ENCODE measurements at regions not wholly inside any gene's neighbourhood (a gene's known extent, or its start where the extent isn't known, plus 50 kb on each side); places are given as distances from the start of the nearest gene placed in this dataset.

DNA sequence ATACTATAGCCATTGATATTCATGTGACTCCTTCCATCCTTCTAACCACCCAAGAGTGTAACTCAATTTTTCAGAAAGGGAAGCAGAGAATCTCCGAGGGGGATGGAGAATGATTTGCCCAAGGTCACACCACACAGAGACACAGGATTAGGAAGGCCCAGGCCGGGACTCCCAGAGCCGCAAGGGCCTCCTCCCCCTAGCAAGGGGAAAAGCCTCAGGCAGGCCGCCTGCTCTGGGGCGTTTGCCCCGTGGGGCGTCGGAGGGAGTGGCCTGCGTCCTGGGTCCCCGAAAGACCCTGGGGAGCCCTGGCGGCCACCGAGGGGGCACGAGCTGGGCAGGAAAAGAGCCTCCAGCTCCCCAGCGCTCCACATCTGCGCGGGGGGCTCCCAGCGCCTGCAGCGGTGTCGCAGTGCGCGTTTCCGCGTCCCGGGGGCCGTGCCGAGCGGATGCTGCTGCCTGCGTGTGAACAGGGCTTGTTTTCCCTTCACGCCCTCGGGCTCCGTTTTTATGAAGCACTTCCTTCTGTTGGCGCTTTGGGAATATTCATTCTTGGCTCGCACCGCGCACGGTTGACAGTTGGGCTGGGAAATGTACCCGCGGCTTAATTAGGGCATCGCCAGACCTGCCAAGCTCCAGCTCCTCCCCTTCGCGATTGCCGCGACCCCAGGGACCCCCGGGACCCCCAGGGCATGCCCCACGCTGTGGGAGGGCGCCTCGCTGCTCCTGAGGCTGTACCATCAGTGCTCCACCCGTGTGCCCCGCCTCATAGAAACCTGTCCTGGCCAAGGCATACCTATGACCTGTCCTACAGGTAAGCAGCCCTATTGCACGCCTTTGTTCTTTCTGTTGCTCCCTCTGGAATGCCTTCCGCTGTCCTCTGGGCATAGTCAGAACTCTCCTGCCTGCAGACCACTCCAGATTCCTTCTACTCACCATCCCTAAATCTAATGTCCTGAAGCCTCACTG is 158.9 kb upstream of the GLI2 start:
- no peak for DNase-seq

DNA sequence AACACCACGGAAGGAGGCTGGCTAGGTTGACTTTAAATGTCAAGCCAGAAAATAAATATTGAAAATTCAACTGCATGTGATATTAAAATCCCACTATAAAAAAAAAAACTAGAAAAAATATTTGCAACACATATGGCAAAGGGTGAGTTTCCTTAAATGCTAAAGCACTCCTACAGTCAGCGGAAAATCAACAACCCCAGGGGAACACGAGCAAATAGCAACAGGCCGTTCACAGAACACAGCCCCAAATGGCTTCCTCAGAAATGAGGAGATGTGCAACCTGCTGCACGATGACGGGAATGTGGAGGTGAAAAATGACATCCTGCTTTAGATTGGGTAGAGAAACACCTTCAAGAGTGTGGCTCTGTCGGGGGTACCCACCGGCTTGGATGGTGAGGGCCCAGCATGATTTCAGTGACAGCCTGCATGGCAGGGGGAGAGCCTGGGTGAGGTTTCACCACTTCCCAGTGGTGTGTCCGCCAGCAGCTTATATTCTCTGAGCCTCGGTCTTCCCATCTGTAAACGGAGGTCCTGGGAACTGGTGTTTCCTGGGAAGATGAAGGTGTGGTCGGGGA is 157.9 kb upstream of the GLI2 start:
- DNase-seq: no peak

DNA sequence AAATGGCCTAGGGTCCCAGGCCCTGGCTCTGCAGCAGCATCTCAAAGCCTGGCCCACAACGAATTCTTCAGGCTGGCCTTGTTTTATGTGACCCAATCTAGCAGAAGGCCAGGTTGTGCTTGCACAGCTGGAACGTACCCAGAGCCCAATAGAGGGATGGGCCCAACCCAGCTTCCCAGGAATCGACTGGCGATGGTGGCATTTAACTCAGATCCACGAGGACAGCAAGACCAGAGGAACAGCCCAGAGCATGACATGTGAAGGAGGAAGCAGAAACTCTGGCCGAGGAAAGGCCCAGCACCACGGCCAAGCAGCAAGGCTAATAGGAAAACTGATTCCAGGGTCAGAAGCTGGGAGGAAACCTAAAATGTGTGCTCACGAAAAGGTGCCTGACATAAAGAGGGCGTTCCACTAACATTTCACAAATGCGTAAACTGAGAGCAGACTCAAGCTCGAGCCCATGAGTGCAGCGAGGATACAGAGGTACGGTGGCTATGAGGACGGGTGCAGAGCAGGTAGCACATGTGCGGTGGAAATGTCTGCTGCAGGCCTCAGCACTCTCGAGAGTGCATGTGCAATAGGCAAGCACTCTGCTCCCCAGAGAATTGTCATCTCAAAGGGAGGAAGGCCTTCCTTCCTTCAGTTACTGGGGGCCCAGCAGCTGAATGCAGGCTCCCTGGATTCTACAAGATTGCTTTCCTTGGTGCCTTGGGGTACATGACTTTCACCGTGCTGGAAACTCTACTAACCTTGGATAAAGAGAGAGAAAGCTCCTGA is 156.9 kb upstream of the GLI2 start:
- no peak for DNase-seq

DNA sequence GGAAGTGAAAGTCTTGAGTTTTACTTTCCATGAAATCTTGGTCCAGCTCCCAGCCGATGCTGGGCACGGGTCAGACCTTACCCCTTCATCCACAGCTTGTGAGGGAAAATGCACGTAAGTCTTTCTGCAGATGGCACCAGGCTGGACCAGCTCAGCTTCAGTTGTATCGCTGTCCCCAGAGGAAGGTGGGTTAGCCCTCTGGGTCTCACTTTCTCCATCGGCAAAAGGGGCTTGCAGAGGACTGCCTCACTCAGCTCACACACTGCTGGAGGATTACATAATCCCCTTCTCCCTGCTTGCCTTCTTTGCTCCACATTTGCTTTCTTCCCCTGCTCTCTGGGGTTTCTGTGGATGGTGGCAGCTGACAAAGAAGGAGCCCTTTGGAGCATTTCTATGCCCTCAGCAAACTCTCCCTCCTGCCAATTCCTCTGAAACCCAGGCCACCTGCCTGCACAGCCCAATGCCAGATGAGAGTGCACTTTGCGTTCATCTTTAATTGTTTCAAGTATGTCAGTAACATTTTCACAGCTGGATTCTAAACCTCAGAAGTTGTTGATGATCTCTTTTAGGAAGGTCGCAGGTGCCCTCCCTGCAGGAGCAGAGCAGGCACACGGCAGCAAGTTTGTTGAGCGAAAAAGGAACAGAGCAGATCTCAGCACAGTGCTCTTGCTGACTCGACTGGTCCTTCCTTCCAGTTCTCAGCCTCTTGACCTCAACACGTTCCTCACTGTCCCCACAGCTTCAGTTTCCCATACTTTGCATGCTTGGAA is 155.6 kb upstream of the GLI2 start:
- no peak for DNase-seq

DNA sequence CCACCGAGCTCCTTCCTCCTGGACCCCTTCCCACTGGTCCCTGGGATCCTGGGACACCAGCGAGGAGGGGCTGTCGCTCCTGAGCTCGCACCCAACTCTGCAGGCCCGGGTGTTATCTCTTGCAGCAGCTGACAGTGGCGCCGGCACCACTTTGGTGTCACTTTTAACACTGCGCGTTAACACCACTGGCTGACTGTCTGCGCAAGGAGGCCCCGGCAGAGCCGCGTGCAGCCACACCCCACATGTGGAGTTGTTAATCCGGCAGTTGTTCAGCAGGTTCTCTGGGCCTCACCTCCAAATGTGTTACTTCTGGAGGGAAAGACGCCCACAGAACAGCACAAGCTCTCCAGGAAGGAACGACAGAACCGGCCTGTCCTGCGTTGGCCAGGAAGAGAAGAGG is 155.0 kb upstream of the GLI2 start:
- DNase-seq: no peak

DNA sequence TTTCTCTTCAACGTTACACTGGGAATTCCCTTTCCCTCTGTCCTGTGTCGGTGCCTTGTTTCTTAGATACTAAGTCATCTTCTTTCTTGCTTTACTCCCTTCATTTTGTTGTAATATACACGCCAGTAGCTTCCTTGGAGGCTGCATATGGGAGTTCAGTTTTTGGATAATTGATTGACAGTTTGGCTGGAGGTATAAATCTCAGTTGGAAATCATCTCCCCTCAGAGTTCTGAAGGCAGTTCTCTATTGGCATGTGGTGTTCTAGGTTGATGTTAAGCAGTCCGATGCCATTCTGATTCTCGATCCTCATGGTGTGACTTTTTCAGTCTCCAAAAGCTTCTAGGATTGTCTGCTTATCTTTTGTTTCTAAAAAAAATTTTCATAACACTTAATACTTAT is 152.5 kb upstream of the GLI2 start:
- DNase-seq: no peak

DNA sequence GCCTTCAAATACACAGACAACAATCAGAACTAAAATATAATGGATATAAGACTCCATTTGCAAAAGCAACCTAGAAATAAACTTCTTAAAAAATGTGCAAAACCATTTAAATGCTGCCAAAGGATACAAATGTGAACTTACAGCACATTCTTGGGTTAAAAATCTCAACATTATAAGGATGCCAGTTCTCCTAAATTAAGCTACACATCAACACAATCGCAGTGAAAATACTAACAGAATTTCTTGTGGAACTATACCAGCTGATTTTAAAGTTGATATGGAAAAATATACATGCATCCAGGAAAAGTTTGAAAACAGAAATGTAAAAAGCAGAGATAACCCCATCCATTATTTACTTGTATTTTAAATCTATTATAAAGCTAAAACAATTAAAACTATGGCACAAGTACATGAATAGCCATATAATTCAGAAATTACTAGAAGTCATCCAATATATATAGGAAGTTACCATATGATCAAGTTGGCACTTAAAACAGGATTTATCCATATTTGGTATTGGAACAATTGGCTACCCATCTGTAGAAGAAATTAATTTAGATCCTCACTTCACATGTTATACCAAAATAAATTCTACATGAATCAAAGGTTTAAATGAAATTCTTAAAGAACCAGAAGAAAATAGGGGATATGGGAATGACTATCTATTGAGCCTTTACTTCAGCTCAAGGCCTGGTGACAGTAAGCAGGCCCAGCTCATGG is 151.7 kb upstream of the GLI2 start:
- no peak for DNase-seq

DNA sequence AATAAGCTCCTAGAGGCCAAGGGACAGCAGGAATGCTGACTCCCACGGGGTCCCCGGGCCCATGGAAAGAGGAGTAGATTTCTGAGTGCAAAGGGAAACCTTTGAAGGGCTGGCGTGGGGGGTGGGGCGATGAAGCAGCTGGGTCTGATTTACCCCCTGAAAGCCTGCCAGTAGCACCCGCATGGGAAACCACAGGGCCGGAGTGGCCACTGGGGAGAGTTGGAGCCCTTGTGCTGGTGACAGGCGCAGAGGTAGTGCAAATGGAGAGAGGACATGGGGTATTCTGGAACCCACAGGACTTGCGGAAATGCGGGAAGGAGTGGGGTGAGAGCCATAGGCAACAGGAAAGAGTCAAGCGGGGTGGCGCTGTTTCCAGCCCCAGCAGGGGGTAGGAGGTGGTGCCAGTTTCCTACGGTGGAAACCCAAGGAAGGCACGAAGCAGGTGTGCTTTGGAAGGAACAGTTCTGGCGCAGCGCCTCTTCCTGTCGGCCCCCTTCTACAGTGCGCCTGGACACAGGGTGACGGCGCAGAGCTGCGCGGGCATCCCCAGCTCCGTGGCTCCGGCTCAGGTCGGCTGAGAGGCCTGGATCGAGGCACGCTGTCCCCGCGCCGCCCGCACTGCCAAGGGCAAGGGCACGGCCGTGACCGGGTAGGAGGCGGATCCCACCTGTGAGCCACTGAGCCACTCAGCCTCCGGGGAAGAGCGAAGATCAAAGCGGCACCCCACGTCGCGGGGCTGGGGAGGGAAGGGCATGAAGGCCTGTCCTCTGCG is 149.0 kb upstream of the GLI2 start:
- DNase-seq: no peak

DNA sequence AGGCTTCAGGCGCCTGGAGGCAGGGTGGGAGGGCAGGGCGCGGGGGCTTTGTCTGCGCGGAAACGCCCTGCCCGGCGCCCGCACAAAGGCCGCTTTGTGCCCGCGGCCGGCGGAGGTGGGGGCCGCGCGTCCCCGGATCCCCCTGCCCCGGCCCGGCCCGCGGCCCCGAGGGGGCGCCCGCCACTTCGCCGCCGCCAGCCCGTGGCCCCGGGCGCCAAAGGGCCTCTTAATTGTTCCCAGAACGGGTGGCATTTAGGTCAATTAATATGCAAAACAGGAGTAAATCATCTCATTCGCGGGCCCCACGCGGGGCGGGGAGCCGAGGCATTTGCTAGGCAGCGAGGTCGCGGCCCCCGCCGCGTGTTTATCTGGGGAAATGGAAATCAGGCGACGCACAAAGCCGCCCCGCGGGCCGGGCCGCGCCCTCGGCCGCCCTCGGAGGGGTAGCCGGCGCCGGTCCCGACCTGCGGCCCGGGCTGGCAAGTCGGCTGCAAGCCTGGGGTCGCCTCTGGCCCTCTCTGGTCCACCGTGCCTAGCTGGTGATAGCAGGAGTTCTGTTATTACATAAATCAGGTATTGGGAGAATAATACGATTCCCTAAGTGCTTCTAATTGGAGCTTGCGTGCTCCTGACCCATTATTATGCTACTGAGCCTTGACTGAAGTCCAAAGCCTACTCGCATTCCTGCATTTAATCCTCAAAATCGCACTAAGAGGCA is 148.2 kb upstream of the GLI2 start:
- no peak for DNase-seq

DNA sequence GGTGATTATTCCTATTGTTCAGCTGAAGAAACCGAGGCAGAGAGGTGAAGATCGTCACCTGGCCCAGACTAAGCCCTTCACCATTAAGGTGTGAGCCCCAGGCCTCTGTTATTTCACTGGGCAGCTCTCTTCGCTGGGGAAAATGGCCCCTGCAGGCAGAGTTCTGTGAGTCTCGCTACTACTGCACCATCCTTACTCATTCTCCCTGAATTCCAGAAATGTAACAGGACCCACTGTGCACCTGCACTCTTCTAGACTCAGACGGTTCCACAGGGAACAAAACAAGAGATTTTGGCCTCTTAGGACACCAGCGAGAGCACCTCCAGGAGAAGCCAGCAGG is 147.7 kb upstream of the GLI2 start:
- DNase-seq: no peak

DNA sequence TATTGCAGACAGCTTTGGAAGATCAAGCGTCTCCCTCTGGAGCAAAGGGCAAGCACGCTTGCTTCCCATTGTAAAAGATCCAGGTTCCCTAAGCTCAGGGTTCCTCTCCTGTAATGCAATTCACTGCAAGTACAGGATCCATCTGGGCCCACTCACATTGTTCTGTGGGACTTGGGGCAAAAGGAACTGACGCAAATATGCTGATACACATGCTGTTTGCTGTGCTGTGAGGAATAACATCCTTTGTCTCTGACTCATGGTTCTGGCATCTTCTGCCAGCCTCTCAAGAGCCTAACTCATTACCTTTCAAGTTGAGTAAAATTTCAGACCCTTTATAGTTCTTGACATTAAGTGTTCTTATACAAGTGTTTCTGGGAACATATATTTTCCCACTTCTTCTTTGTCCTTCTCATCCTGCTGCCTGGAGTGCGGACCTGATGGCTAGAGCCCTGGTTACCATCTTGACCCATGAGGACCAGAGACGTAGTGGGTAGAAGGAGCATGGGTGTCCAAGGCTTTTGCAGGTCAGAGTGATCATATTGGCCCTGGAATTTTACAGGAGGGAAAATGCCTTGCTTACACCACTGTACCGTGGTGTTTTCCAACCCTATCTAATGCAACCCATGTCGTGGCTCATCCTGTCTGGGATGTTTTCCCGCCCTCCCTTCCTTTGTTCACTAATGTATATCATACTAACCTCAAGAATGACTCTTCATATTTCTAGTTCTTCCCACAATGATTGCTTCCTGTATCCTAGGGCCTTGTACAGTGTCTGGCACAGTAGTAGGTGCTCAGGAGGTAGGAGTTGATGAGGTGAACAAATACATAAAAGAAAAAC is 145.7 kb upstream of the GLI2 start:
- DNase-seq: no peak

DNA sequence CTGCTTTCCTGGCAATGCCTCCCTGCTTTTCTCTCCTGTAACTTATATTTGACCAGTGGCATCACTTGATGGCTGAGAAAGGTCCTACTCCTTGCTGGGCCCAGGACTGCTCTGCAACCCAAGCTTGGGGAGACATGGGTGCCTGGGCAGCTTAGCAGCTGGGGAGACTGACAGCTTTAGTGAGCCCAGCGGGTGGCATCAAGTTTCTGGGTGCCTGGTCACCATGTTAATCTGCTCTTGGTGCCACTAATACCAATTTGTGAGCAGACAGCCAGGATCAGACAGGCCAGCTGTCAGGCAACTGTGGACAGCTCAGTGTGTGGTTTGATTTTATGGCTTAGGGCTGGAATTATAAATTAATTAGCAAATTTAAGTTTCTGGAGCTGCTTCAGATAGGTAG is 144.8 kb upstream of the GLI2 start:
- no peak for DNase-seq

DNA sequence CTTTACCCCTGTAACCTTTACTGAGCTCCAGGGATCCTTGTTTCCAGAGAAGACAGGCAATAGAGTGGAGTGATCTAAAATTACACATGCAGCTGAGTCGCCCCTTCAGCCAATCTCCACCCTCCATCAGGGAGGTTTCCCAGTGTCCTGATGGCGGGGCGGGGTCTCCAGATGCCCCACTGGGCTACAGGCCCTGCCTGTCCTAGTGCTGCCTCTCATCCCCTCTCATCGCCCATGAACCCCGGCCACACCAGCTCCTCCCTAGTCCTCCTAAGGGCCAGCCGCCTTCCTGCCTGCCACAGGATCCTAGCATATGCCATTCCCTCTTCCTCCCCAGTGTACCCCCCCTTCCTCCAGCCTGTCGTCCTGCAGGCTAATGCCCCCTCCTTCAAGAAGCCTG is 144.1 kb upstream of the GLI2 start:
- DNase-seq: no peak

DNA sequence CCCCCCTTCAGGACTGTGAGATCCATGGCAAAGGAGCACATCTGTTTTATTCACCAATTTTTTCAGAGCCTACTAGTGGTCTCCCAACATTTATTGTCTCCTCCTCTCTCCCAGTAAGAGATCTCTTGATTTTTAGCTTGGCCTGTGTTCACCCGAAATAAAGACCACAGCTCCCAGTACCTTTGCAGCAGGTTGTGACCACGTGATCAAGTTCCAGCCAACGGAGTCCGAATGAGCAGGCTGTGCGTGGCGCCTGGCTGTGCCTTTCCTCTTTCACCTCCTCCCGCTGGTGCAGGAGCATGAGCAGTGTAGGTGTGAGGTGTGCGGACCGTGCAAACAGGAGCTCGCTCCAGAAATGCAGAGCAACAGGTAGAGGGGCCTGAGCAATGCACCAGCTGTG is 143.6 kb upstream of the GLI2 start:
- DNase-seq: no peak

DNA sequence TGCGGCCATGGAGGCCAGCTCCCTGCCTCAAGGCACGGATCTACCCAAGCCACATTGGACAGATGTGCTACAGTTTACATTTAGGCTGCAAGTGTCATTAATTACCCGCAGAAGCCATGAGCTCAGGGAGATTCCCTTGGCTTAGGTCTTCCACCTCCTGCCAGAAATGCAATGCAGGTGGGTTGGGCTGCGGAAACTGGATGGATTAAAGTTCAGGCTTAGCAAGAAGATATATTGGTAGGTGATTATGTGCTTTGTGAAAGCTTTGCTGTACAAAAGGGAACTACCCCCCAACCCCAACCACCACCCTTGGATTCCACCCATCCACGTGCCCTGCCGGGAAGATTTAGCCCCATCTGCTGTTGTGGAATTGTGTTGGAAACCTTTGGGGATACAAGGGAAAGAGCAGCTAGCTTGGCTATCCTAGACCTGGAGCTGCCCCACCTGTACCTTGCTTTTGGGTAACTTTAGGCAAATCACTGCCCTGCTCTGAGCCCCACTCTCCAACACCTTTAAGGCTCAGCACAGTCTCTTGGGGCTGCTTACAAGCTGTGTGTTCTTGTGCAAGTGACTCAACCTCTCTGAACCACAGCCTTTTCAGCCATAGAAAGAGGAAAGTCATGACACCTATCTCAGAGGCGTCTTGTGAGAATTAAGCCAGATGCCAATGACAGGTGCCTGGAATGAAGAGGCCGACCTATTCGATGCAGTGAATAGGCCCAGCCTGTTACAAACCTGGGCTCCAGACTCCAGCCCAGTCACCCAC is 141.6 kb upstream of the GLI2 start:
- no peak for DNase-seq

DNA sequence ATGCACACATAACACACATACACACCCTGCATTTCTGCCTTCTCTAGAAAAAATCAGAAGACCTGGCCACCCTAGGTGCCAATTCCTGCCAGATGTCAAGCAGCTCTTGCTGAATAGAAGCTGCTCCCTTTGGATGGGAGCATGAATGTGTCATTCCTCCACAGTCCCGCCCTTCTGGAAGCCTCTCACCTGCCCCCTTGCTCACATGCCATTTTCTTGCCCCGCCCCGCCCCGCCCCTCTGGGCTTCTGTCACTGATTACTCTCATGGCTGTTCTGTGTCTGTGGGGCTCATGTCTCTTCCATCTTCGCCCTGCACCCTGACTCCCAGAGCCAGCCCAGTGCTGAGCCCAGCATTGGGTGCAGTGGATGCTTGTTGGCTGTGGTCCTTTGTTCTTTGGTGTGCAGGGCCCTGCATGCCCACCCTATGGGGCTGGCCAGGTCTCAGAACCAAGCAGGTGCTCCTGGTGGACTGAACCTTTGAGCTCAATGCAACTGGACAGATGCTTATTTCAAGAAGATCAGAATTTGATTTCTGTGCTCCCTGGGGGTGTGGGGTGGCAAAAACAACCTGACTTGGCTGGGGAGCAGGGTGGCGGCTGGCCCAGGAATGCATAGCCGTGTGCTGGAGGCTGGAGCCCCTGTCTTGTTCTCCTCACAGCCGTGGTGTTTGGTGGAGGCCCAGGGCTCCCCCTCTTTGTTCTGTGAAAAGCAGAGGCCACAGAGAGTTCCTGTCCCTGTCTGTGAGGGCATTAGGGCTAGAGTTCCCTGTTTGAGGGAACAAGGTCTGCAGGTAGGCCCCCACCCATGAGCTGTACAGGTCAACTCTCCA is 140.6 kb upstream of the GLI2 start:
- DNase-seq: no peak

DNA sequence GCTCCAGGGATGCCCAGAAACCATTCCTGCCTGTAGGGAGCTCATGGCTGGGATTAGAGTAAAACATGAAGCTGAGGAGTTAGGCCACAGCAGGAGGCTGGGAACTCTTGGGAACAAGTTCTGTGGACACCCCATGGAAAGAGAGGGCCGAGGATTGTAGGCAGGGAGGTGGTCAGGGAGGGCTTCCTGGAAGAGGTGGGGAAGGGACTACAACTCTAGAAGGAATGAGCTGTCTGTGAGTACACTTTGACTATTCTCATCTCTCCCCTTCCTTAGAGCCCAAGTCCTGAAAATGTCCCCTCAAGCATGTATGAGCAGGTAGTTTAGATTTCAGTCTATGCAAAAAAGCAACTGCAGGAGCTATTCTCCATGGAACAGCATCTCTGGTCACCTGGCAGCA is 139.9 kb upstream of the GLI2 start:
- no peak for DNase-seq

DNA sequence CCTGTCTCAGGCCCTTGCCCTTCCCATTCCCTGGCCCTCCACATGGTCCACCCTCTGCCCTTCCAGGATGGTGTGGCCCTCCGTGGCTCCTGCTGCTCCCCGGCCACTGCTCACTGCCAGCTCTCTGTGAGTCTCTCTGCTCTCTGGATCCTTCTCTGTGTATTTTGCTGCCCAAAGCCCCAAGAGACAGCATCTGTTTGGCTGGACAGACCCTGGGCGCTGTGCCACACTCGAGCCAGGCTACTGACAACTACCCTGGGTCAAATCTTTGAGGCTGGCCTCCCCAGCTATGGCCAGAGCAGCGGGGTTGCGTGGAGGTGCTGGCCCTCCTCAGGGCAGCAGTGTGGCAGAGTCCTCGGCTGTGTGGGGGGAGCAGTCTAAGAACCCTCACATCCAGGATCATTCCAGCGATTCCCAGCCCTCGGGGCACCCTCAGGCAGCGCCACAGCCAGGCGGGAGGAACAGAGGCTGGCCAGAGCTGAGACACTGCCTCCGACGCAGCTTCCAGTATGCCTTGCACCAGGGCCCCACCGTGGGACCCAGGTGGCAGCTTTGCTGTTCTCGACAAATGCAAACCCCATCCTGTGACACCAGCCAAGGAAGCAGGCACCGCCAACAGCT is 139.4 kb upstream of the GLI2 start:
- DNase-seq: no peak

Data from SW 1271 (cell line).